ENCODE measurements at regions not wholly inside any gene's neighbourhood (a gene's known extent, or its start where the extent isn't known, plus 50 kb on each side); places are given as distances from the start of the nearest gene placed in this dataset.

DNA sequence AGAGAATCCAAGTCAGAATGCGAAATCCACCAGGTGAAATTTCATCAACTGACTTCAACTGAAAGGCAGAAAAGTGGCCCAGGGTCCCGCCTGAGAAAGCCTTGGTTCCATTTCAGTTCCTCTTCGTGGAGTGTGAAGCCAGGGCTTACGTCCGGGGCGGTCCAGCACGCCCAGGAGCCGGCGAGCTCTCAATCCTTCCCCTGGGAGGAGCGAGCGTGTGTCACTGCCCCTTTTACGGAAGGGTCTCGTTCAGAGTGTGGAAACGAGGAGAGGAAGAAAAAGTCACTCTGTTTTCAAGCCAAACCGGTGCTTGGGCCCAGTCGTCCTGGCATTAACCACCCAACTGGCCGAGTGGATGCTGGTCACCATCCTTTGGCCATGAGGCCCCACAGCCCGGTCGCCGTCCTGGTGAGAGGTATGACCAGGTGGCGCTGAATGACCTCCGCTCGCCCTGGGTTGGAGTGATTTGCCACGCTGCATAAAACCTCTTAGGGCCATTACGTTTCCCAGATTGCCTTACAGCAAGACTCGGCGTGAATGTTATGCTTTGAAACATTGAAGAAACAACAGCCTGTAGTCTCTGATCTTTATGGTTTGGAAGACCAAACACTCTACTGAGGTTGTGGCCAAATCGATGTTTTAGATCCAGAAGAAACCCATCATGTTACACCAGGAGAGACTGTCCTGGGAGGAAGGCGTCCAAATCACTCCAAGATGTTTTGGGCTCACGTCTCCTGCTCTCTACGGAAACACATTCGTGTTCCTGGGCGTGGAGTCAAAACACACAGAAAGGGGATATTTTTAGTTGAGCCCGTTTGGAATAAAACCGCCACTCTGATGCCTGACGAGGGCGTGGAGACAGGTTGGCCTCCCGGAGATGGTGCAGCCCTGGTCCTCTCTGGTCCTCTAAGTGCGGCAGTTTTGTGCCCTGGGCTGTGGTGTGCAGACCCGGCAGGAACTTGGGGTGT, 93.6 kb upstream of the ACTRT2 start:
- Histone ChIP-seq H3K4me1 (ENCODE audit: insufficient read depth, low read length, poor library complexity, severe bottlenecking) (no peaks in the 10 kb centered on the region), H3K27me3 (replicated peaks; ENCODE audit: insufficient read depth, low read depth, low read length, poor library complexity) (peaks cover 40% of the 10 kb centered on the region), H3K36me3 (ENCODE audit: insufficient read depth, low read length, poor library complexity, severe bottlenecking) (no peaks in the 10 kb centered on the region), H3K4me3 (ENCODE audit: low read depth, low read length, poor library complexity, severe bottlenecking) (no peak overlapping the region), H3K9me3 (ENCODE audit: low read depth, low read length, poor library complexity, severe bottlenecking) (no peaks in the 10 kb centered on the region), H3K27ac (ENCODE audit: low read depth, low read length, poor library complexity, severe bottlenecking) (no peak overlapping the region)
- no TSS peak for BruUV-seq (replicated peaks)
- ChIA-PET POLR2A (ENCODE audit: low non-redundant PET) (no interaction called here), CTCF (no interaction called here)
- DNase-seq (ENCODE audit: low spot score) = no peak
- TF ChIP-seq EZH2 (IDR thresholded peaks at IDR 0.05; ENCODE audit: borderline replicate concordance, low read depth, low read length, poor library complexity, severe bottlenecking) = no peak
- TF ChIP-seq, protein P1, sequence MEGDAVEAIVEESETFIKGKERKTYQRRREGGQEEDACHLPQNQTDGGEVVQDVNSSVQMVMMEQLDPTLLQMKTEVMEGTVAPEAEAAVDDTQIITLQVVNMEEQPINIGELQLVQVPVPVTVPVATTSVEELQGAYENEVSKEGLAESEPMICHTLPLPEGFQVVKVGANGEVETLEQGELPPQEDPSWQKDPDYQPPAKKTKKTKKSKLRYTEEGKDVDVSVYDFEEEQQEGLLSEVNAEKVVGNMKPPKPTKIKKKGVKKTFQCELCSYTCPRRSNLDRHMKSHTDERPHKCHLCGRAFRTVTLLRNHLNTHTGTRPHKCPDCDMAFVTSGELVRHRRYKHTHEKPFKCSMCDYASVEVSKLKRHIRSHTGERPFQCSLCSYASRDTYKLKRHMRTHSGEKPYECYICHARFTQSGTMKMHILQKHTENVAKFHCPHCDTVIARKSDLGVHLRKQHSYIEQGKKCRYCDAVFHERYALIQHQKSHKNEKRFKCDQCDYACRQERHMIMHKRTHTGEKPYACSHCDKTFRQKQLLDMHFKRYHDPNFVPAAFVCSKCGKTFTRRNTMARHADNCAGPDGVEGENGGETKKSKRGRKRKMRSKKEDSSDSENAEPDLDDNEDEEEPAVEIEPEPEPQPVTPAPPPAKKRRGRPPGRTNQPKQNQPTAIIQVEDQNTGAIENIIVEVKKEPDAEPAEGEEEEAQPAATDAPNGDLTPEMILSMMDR (conservative IDR thresholded peaks at IDR 0.05; ENCODE audit: low read depth, low read length) = no peak
- intact Hi-C loops (cut with micrococcal nuclease; ENCODE audit: unreplicated experiment) = no loop called here

DNA sequence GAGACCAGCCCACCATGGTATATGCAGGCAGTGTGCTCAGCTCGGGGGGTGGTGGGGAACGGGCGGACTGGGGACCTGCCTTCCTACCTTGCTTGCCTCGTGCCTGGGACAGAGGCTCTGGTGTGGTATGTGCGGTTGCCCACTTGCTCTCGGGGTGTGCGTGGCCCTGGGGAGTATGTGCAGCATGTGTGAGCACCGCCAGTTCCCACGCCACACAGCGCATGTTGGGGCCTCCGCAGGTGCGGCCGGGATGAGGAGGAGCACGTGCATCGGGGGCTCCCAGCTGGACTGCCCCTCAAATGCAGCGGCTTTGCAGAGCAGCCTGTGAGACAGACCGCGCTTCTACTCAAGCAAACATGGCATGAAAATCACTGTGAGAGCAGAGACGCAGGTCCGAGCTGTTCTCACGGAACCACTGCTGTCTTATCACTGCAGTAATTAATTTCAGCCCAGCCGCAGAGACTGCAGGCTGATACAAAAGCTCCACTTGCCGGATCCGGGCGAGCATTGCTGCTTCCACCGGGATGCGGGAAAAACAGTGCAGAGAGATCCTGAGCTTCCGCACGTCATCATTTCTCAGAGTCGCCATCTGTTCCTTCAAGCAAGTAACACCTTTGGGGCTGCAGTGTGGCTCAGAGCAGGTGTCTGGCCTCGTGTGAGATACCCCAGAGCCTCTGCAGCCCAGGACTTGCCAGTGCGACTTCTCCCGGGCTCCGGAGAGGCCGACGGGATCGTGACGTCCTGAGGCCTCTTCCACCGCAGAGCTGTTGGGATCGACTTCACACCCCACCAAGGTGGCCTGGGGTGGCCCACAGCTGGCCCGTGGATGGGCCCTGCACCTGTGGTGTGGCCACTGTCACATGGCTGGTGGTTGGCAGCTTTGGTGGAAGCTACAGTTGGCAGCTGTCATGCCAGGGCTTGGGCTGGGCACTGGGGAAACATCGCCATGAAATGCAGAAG, 92.6 kb upstream of the ACTRT2 start:
- TF ChIP-seq, protein P1 (conservative IDR thresholded peaks at IDR 0.05; ENCODE audit: low read depth, low read length) = no peak
- no peak for TF ChIP-seq EZH2 (IDR thresholded peaks at IDR 0.05; ENCODE audit: borderline replicate concordance, low read depth, low read length, poor library complexity, severe bottlenecking)
- H3K27ac ChIP-seq (ENCODE audit: low read depth, low read length, poor library complexity, severe bottlenecking) = no peak overlapping the region
- peaks cover 45% of the 10 kb centered on the region for H3K27me3 ChIP-seq (replicated peaks; ENCODE audit: insufficient read depth, low read depth, low read length, poor library complexity)
- ChIA-PET POLR2A (ENCODE audit: low non-redundant PET) (no interaction called here), CTCF (no interaction called here)
- intact Hi-C loops (cut with micrococcal nuclease; ENCODE audit: unreplicated experiment) = no loop called here
- no peak for DNase-seq (ENCODE audit: low spot score)
- H3K4me1 ChIP-seq (ENCODE audit: insufficient read depth, low read length, poor library complexity, severe bottlenecking) = no peaks in the 10 kb centered on the region
- H3K36me3 ChIP-seq (ENCODE audit: insufficient read depth, low read length, poor library complexity, severe bottlenecking) = no peaks in the 10 kb centered on the region
- H3K4me3 ChIP-seq (ENCODE audit: low read depth, low read length, poor library complexity, severe bottlenecking) = no peak overlapping the region
- no peaks in the 10 kb centered on the region for H3K9me3 ChIP-seq (ENCODE audit: low read depth, low read length, poor library complexity, severe bottlenecking)
- no TSS peak for BruUV-seq (replicated peaks)

DNA sequence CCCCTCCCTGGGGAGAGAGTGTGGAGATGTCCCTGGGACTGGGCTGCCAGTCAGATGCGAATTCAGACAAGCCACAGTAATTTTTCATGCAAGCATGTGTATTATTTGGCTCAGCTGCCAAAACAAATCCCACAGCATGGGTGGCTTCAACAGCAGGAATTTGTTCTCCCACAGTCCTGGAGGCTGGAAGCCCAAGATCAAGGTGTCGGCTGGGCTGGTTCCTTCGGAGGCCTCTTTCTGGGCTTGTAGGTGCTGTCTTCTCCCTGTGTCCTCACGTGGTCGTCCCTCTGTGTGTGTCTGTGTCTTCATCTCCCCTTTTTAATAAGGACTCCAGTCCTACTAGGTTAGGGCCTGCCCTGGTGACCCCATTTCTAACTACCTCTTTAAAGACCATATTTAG, 91.9 kb upstream of the ACTRT2 start:
- no peak overlapping the region for H3K4me3 ChIP-seq (ENCODE audit: low read depth, low read length, poor library complexity, severe bottlenecking)
- H3K27ac ChIP-seq (ENCODE audit: low read depth, low read length, poor library complexity, severe bottlenecking) = no peak overlapping the region
- BruUV-seq (replicated peaks) = no TSS peak
- peaks cover 50% of the 10 kb centered on the region for H3K27me3 ChIP-seq (replicated peaks; ENCODE audit: insufficient read depth, low read depth, low read length, poor library complexity)
- H3K9me3 ChIP-seq (ENCODE audit: low read depth, low read length, poor library complexity, severe bottlenecking) = no peaks in the 10 kb centered on the region
- H3K4me1 ChIP-seq (ENCODE audit: insufficient read depth, low read length, poor library complexity, severe bottlenecking) = no peaks in the 10 kb centered on the region
- intact Hi-C loops (cut with micrococcal nuclease; ENCODE audit: unreplicated experiment) = no loop called here
- no peaks in the 10 kb centered on the region for H3K36me3 ChIP-seq (ENCODE audit: insufficient read depth, low read length, poor library complexity, severe bottlenecking)
- DNase-seq (ENCODE audit: low spot score) = no peak
- ChIA-PET CTCF (no interaction called here), POLR2A (ENCODE audit: low non-redundant PET) (no interaction called here)
- no peak for TF ChIP-seq EZH2 (IDR thresholded peaks at IDR 0.05; ENCODE audit: borderline replicate concordance, low read depth, low read length, poor library complexity, severe bottlenecking)
- TF ChIP-seq, protein P1 (conservative IDR thresholded peaks at IDR 0.05; ENCODE audit: low read depth, low read length) = no peak
